ENCODE measurements at regions not wholly inside any gene's neighbourhood (a gene's known extent, or its start where the extent isn't known, plus 50 kb on each side); places are given as distances from the start of the nearest gene placed in this dataset.

DNA sequence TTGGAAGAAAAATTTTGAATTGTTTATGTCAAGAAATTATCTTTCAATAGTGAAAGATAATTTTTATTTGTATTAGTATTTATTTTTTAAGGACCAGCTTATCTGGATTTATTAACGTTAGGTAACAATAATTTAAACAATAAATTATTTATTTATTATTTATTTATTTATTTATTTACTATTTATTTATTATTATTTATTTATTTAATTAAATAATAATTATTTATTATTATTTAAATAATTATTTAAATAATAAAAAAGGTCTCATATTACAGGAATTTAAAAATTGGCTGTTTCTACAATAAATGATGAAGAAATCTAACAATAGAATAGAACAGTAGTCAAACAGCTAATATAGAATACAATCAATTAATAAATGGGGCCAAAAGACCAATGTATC lies 618.7 kb upstream of the BRINP3 start:
- no peak for DNase-seq
- Histone ChIP-seq H3K9ac (ENCODE audit: low read length) (no peak overlapping the region), H3K27me3 (ENCODE audit: control insufficient read depth in 1 of 2, insufficient read depth in 1 of 2, low read length in 2 of 2) (no peaks in the 10 kb centered on the region), H3K36me3 (ENCODE audit: control insufficient read depth in 1 of 2, insufficient read depth in 2 of 2, low read depth in 1 of 2, low read length in 2 of 2) (no peaks in the 10 kb centered on the region), H3K4me3 (ENCODE audit: insufficient read depth in 1 of 2, low read depth in 1 of 2, low read length in 2 of 2) (no peak overlapping the region), H3K27ac (ENCODE audit: low read length, poor library complexity, severe bottlenecking) (no peak overlapping the region), H4K8ac (ENCODE audit: low read length) (no peak overlapping the region), H3K79me1 (replicated peaks; ENCODE audit: low read length, poor library complexity, severe bottlenecking) (no peaks in the 10 kb centered on the region), H2BK15ac (ENCODE audit: low read depth, poor library complexity, severe bottlenecking) (no peak overlapping the region), H2AFZ (ENCODE audit: low read depth, low read length) (no peak overlapping the region), H3K23ac (ENCODE audit: low read length in 2 of 2) (no peak overlapping the region), H3K9me3 (ENCODE audit: control insufficient read depth, low read length) (no peaks in the 10 kb centered on the region), H3K4me2 (ENCODE audit: low read length, poor library complexity, severe bottlenecking) (no peak overlapping the region), H2BK12ac (ENCODE audit: low read length in 2 of 2) (no peak overlapping the region), H3K18ac (ENCODE audit: low read depth in 1 of 2, low read length in 2 of 2) (no peak overlapping the region), H3K4ac (ENCODE audit: low read depth in 1 of 2, low read length in 2 of 2) (no peak overlapping the region), H2BK120ac (ENCODE audit: low read depth, low read length) (no peak overlapping the region), H2BK5ac (ENCODE audit: low read depth, low read length, poor library complexity, severe bottlenecking) (no peak overlapping the region), H2AK5ac (ENCODE audit: low read length, severe bottlenecking) (no peak overlapping the region), H3K4me1 (ENCODE audit: control insufficient read depth, insufficient read depth, low read depth, low read length) (no peaks in the 10 kb centered on the region), H3K14ac (ENCODE audit: low read length in 2 of 2) (no peak overlapping the region), H4K91ac (ENCODE audit: low read length) (no peak overlapping the region)
- WGBS: no CpG with 5 or more reads among the region's 1 CpG

DNA sequence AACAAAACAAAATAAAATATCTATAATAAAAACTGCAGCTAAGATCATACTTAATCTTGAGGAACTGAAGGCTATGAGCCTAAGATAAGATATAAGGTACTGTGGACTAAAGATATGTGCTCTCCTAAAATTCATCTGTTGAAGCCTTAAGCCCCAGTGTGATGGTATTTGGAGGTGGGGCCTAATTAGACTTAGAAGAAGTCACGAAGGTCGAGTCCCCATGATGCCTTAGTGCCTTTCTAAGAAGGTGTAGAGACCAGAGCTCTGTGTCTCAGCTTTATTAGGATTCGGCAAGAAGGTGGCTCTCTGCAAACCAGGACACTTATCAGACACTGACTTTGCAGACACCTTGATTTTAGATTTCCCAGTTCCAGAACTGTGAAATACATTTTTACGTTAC lies 622.0 kb upstream of the BRINP3 start:
- Histone ChIP-seq H3K27ac (ENCODE audit: low read length, poor library complexity, severe bottlenecking) (no peak overlapping the region), H3K9ac (ENCODE audit: low read length) (no peak overlapping the region), H3K4me1 (ENCODE audit: control insufficient read depth, insufficient read depth, low read depth, low read length) (no peaks in the 10 kb centered on the region), H2BK120ac (ENCODE audit: low read depth, low read length) (no peak overlapping the region), H2AFZ (ENCODE audit: low read depth, low read length) (no peak overlapping the region), H3K4me3 (ENCODE audit: insufficient read depth in 1 of 2, low read depth in 1 of 2, low read length in 2 of 2) (no peak overlapping the region), H2BK15ac (ENCODE audit: low read depth, poor library complexity, severe bottlenecking) (no peak overlapping the region), H3K36me3 (ENCODE audit: control insufficient read depth in 1 of 2, insufficient read depth in 2 of 2, low read depth in 1 of 2, low read length in 2 of 2) (no peaks in the 10 kb centered on the region), H3K23ac (ENCODE audit: low read length in 2 of 2) (no peak overlapping the region), H2AK5ac (ENCODE audit: low read length, severe bottlenecking) (no peak overlapping the region), H3K14ac (ENCODE audit: low read length in 2 of 2) (no peak overlapping the region), H3K4ac (ENCODE audit: low read depth in 1 of 2, low read length in 2 of 2) (no peak overlapping the region), H3K79me1 (replicated peaks; ENCODE audit: low read length, poor library complexity, severe bottlenecking) (no peaks in the 10 kb centered on the region), H3K27me3 (ENCODE audit: control insufficient read depth in 1 of 2, insufficient read depth in 1 of 2, low read length in 2 of 2) (no peaks in the 10 kb centered on the region), H4K91ac (ENCODE audit: low read length) (no peak overlapping the region), H2BK5ac (ENCODE audit: low read depth, low read length, poor library complexity, severe bottlenecking) (no peak overlapping the region), H2BK12ac (ENCODE audit: low read length in 2 of 2) (no peak overlapping the region), H3K18ac (ENCODE audit: low read depth in 1 of 2, low read length in 2 of 2) (no peak overlapping the region), H4K8ac (ENCODE audit: low read length) (no peak overlapping the region), H3K4me2 (ENCODE audit: low read length, poor library complexity, severe bottlenecking) (no peak overlapping the region), H3K9me3 (ENCODE audit: control insufficient read depth, low read length) (no peaks in the 10 kb centered on the region)
- DNase-seq: no peak
- WGBS: 71% methylated on average over 3 of the region's 4 CpGs

- H3K79me1 ChIP-seq (replicated peaks; ENCODE audit: low read length, poor library complexity, severe bottlenecking): no peaks in the 10 kb centered on the region
- H2AFZ ChIP-seq (ENCODE audit: low read depth, low read length): no peak overlapping the region
- no peak for DNase-seq
- no peak overlapping the region for H3K4me2 ChIP-seq (ENCODE audit: low read length, poor library complexity, severe bottlenecking)
- H2BK5ac ChIP-seq (ENCODE audit: low read depth, low read length, poor library complexity, severe bottlenecking): no peak overlapping the region
- no peak overlapping the region for H2BK120ac ChIP-seq (ENCODE audit: low read depth, low read length)
- H3K4ac ChIP-seq (ENCODE audit: low read depth in 1 of 2, low read length in 2 of 2): no peak overlapping the region
- no peak overlapping the region for H3K18ac ChIP-seq (ENCODE audit: low read depth in 1 of 2, low read length in 2 of 2)
- no peak overlapping the region for H4K8ac ChIP-seq (ENCODE audit: low read length)
- no peaks in the 10 kb centered on the region for H3K4me1 ChIP-seq (ENCODE audit: control insufficient read depth, insufficient read depth, low read depth, low read length)
- no peak overlapping the region for H3K14ac ChIP-seq (ENCODE audit: low read length in 2 of 2)
- H4K91ac ChIP-seq (ENCODE audit: low read length): no peak overlapping the region
- no peak overlapping the region for H3K23ac ChIP-seq (ENCODE audit: low read length in 2 of 2)
- H3K27ac ChIP-seq (ENCODE audit: low read length, poor library complexity, severe bottlenecking): no peak overlapping the region
- 75% methylated on average over 3 of the region's 3 CpGs for WGBS
- no peak overlapping the region for H3K9ac ChIP-seq (ENCODE audit: low read length)
- no peaks in the 10 kb centered on the region for H3K36me3 ChIP-seq (ENCODE audit: control insufficient read depth in 1 of 2, insufficient read depth in 2 of 2, low read depth in 1 of 2, low read length in 2 of 2)
- H2AK5ac ChIP-seq (ENCODE audit: low read length, severe bottlenecking): no peak overlapping the region
- peaks cover 6% of the 10 kb centered on the region for H3K9me3 ChIP-seq (ENCODE audit: control insufficient read depth, low read length)
- no peaks in the 10 kb centered on the region for H3K27me3 ChIP-seq (ENCODE audit: control insufficient read depth in 1 of 2, insufficient read depth in 1 of 2, low read length in 2 of 2)
- H2BK15ac ChIP-seq (ENCODE audit: low read depth, poor library complexity, severe bottlenecking): no peak overlapping the region
- no peak overlapping the region for H2BK12ac ChIP-seq (ENCODE audit: low read length in 2 of 2)
- H3K4me3 ChIP-seq (ENCODE audit: insufficient read depth in 1 of 2, low read depth in 1 of 2, low read length in 2 of 2): no peak overlapping the region
Measured at GRCh38 chr1:191101960-191102359, 624.3 kb upstream of the BRINP3 start.

GRCh38 chr1:191125950-191126349 lies 648.3 kb upstream of the BRINP3 start:
- no peaks in the 10 kb centered on the region for H3K79me1 ChIP-seq (replicated peaks; ENCODE audit: low read length, poor library complexity, severe bottlenecking)
- H3K27me3 ChIP-seq (ENCODE audit: control insufficient read depth in 1 of 2, insufficient read depth in 1 of 2, low read length in 2 of 2): no peaks in the 10 kb centered on the region
- H3K4me1 ChIP-seq (ENCODE audit: control insufficient read depth, insufficient read depth, low read depth, low read length): no peaks in the 10 kb centered on the region
- H2BK12ac ChIP-seq (ENCODE audit: low read length in 2 of 2): no peak overlapping the region
- H3K4me2 ChIP-seq (ENCODE audit: low read length, poor library complexity, severe bottlenecking): no peak overlapping the region
- no peak overlapping the region for H4K91ac ChIP-seq (ENCODE audit: low read length)
- H4K8ac ChIP-seq (ENCODE audit: low read length): no peak overlapping the region
- H3K36me3 ChIP-seq (ENCODE audit: control insufficient read depth in 1 of 2, insufficient read depth in 2 of 2, low read depth in 1 of 2, low read length in 2 of 2): no peaks in the 10 kb centered on the region
- H3K9me3 ChIP-seq (ENCODE audit: control insufficient read depth, low read length): peaks cover 21% of the 10 kb centered on the region
- H3K4ac ChIP-seq (ENCODE audit: low read depth in 1 of 2, low read length in 2 of 2): no peak overlapping the region
- H2BK15ac ChIP-seq (ENCODE audit: low read depth, poor library complexity, severe bottlenecking): no peak overlapping the region
- H2AK5ac ChIP-seq (ENCODE audit: low read length, severe bottlenecking): no peak overlapping the region
- no peak overlapping the region for H3K4me3 ChIP-seq (ENCODE audit: insufficient read depth in 1 of 2, low read depth in 1 of 2, low read length in 2 of 2)
- H2AFZ ChIP-seq (ENCODE audit: low read depth, low read length): no peak overlapping the region
- 86% methylated on average over 3 of the region's 3 CpGs for WGBS
- no peak overlapping the region for H3K14ac ChIP-seq (ENCODE audit: low read length in 2 of 2)
- H3K18ac ChIP-seq (ENCODE audit: low read depth in 1 of 2, low read length in 2 of 2): no peak overlapping the region
- no peak overlapping the region for H2BK120ac ChIP-seq (ENCODE audit: low read depth, low read length)
- no peak for DNase-seq
- H3K23ac ChIP-seq (ENCODE audit: low read length in 2 of 2): no peak overlapping the region
- no peak overlapping the region for H2BK5ac ChIP-seq (ENCODE audit: low read depth, low read length, poor library complexity, severe bottlenecking)
- no peak overlapping the region for H3K27ac ChIP-seq (ENCODE audit: low read length, poor library complexity, severe bottlenecking)
- no peak overlapping the region for H3K9ac ChIP-seq (ENCODE audit: low read length)

Measured in mesenchymal stem cell (in vitro differentiated cells and primary cell).